ENCODE measurements at regions not wholly inside any gene's neighbourhood (a gene's known extent, or its start where the extent isn't known, plus 50 kb on each side); places are given as distances from the start of the nearest gene placed in this dataset.
"Not testable (repeated sequence)": the region's sequence is repeated elsewhere in the genome, so short reads cannot be mapped to it uniquely, and the experiment has no call there.

DNA sequence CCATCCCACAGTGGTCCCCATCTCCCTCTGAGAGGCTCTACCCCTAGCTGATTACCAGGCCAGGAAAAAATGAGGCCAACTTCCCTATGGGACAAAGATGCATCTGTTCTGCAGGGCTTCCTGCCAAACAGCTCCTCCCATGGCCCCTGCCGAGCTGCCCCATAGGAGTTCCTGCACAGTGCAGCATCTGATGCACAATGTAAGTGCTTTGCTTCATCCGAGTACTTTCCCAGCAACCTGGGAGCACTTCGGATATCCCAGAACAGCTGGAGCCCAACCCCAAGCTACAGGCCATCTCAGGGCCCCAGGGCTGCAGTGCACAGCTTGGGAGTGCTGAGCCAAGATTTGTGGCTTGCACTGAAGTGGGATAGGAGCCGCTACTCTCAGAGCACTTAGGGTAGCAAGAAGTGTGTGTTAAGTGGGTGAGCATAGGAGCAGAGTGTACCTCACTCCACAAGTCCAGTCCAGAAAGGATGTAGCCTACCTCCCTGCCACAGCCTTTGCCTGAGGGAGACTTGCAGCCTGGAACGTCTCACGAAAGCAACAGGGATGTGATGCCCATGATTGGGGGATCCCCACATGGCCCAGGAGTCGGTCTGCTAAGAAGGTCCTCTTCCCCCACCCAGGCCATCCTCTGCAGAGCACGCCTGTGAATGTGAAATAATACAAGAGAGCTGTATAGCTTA lies 209.6 kb upstream of the VWC2 start:
- Histone ChIP-seq H3K27me3 (no peaks in the 10 kb centered on the region), H3K9me3 (no peaks in the 10 kb centered on the region), H3K36me3 (no peaks in the 10 kb centered on the region), H3K4me3 (no peak overlapping the region)
- no peak for DNase-seq

DNA sequence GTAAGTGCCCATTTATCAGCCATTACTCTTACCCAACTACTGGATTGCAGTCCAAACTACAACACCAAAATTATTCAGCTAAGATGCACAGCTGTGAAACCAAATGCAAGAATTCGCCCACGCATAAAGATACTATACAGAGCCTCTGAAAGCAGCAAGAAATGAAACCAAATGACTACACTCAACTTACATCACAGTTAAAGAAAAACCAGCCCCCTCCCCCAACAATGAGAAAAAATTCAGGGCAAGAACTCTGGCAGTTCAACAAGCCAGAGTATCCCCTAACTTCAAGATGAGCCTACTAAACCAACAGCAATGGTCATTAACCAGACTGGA lies 209.1 kb upstream of the VWC2 start:
- Histone ChIP-seq H3K27me3 (no peaks in the 10 kb centered on the region), H3K4me3 (no peak overlapping the region), H3K36me3 (no peaks in the 10 kb centered on the region), H3K9me3 (no peaks in the 10 kb centered on the region)
- no peak for DNase-seq

DNA sequence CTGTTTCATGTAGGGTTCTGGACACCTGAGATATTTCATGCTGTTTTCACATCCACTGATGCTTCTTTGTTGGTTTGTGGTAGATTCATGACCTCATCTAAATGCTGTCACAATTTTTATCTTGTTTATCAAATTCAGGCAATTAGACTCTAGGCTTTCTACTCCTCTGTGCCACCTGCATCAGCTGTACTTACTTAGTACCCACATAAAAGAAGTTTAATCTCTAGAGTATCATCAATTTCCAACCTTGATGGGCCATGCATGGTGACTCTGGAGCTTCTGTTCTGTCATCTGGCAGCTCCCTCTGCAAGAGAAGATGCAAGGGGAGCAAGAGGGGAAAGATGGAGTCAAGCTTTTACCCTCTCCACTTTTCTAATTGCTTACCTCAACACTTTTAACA lies 195.9 kb upstream of the VWC2 start:
- H3K27me3 ChIP-seq, result no peaks in the 10 kb centered on the region
- no peaks in the 10 kb centered on the region for H3K36me3 ChIP-seq
- DNase-seq, result no peak
- no peaks in the 10 kb centered on the region for H3K9me3 ChIP-seq
- H3K4me3 ChIP-seq, result no peak overlapping the region

DNA sequence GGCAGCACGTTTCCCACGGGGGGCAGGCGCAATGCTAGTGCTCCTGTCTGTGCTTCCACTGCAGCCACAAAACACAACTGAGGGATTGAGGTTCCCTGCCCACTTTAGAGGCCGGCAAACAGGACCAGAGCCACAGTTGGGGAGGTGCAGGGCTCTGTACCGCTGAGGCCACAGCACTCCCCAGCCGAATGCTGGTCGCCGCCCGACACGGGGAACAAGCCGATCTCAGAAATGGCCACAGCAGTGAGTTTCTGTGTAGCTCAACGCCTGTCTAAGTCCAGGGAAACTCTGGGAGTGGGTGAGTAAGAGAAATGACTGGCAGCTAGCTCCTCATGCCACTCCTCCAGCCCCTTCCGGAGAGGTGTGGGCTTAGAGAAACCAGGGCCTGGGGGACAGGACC lies 194.0 kb upstream of the VWC2 start:
- DNase-seq, result no peak
- H3K27me3 ChIP-seq, result no peaks in the 10 kb centered on the region
- no peaks in the 10 kb centered on the region for H3K36me3 ChIP-seq
- H3K9me3 ChIP-seq, result no peaks in the 10 kb centered on the region
- no peak overlapping the region for H3K4me3 ChIP-seq

DNA sequence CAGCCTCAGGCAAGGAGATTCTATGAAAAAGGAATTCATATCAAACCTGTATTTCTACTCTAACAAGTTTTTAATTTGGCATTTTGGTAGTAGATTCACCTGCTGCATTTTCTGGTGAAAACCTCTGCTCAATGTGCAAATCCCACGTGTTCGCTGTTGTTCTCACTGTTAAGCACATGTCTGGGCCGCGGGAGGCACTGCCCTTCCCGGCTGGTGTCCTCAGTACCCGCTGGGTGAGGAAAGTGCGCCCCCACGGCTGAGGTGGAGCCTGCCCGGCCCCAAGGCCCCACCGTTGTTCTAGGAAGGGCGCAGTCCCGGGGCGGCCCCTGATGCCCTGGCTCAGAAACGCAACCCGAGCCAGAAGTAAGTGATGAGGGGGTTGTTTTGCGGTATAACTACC lies 193.4 kb upstream of the VWC2 start:
- Histone ChIP-seq H3K4me3 (no peak overlapping the region), H3K27me3 (no peaks in the 10 kb centered on the region), H3K9me3 (no peaks in the 10 kb centered on the region), H3K36me3 (no peaks in the 10 kb centered on the region)
- DNase-seq, result no peak

DNA sequence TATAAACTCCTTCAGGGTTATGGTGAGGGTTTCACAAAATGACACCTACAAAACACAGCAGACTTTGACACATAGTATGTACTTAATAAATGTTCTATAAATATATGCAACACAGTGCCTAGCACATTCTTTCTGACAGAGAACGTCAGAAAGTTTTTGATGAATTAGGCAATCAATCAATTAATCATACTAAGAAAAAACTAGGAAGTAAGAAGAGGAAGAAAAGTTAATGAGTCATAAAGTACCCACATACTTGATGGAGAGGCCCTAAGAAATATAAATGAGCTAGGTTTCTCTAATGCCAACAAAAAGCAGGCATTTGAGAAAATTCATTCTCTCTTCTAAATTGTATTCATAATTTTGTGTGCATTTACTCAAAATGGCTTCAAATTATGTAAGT lies 192.7 kb upstream of the VWC2 start:
- no peak overlapping the region for H3K4me3 ChIP-seq
- no peak for DNase-seq
- no peaks in the 10 kb centered on the region for H3K27me3 ChIP-seq
- H3K9me3 ChIP-seq, result no peaks in the 10 kb centered on the region
- no peaks in the 10 kb centered on the region for H3K36me3 ChIP-seq

DNA sequence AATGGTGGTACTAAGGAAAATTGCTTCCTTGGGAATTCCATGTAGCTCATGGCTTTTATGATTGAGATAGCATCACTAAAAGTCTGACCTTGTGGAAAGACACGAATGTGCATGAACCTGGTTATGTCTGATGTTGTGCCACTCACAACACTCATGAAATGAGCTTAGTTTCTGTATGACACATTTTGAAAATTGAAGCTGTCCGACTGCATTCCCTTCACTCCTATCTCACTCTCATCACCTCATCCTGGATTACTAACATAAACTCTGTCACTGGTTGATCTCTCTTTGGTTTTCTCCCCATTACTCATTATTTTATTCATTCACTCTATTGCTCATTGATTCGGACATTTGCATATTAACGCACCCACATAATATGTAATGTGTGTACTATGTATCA lies 190.0 kb upstream of the VWC2 start:
- no peak for DNase-seq
- H3K36me3 ChIP-seq, result no peaks in the 10 kb centered on the region
- H3K9me3 ChIP-seq, result no peaks in the 10 kb centered on the region
- no peaks in the 10 kb centered on the region for H3K27me3 ChIP-seq
- no peak overlapping the region for H3K4me3 ChIP-seq

DNA sequence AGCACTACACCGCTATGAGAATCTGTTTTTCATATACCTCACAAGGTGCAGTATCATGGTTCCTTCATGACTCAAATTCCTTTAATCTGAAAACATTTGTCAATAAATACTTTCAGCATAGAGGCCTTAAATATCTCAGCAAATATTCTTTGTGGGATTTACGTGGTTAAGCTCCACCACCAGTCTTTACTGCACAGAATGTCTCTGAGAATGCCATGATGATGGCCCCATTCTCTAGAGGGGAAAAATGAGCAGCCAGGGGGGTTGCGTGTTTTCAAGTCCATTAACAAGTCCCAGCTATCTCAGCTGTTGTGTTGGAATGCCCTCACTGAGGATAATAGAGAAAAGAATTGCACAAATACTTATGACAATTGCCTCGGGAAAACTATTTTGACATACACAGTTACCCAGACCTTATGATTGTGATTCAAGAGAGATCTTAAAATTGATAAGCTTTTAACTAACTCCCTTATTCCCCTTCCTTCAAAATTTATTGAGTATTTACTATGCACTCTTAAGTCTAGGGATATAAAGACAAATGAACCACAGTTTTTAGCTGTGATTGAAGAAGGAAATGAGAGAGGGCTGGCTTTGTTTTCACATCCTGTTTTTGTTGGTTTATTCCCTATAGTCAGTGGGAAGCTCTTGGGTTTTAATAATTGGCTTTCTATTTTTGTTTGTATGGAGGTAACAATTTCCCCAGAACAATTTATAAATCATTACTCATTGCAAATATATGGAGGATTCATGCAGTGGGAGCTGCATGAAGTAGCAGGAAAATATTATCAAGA lies 176.5 kb upstream of the VWC2 start:
- no peak for DNase-seq
- H3K27me3 ChIP-seq, result no peaks in the 10 kb centered on the region
- H3K9me3 ChIP-seq, result no peaks in the 10 kb centered on the region
- no peaks in the 10 kb centered on the region for H3K36me3 ChIP-seq
- no peak overlapping the region for H3K4me3 ChIP-seq

DNA sequence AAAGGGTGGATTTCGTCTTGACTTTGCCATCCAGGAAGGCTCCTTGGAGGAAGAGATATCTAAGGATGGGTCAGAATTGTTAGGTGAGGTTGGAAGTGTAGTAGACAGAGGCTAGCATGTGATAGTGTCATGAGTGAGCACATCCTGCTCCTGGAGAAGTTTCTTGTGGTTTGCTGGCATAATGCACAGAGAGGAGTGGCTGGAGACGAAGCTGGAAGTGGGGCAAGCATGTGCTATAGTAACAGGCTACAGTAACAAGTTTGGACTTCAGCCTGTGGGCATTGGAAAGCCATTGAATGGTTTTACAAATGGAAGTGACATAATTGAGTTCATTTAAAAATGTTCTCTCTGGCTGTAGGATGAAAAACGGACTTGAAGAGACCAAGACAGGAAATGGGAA lies 175.6 kb upstream of the VWC2 start:
- no peaks in the 10 kb centered on the region for H3K9me3 ChIP-seq
- H3K36me3 ChIP-seq, result no peaks in the 10 kb centered on the region
- DNase-seq, result no peak
- H3K27me3 ChIP-seq, result no peaks in the 10 kb centered on the region
- no peak overlapping the region for H3K4me3 ChIP-seq

DNA sequence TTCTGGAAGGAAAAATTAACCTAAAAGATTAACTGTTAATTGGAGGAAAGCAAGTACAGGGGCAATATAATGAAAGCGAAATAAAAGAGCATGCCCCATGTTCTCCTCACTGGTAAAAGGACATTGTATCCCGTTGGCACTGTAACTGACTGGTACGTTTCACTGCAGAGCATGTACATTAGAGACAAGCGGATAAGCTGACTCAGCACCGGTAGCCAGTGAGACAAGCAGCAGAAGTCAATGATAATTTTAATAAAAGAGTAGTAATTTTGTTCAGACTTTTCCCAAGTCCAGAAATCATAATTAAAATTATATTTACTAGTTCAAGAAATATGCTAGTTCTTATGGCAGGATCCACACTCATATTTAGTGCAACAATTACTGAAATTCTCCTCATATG lies 161.5 kb upstream of the VWC2 start:
- no peaks in the 10 kb centered on the region for H3K27me3 ChIP-seq
- no peaks in the 10 kb centered on the region for H3K36me3 ChIP-seq
- no peaks in the 10 kb centered on the region for H3K9me3 ChIP-seq
- H3K4me3 ChIP-seq, result no peak overlapping the region
- no peak for DNase-seq

DNA sequence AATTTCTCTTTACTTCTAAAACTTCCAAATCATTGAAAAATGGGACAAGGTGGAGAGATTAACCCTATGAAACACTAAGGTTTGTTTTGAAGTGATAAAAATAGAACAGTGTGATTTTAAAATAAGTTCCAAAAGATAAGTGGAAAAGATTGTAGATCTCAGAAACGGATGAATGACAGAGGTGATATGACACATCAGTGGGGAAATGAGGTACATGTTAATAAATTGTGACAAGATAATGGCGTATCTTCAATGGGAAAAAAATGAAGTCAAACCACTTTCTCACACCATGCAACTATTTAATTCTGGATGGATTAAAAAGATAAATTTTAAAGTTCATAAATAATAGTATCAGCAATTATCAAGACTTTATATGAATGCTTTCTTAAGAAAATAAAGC lies 159.7 kb upstream of the VWC2 start:
- Histone ChIP-seq H3K36me3 (no peaks in the 10 kb centered on the region), H3K27me3 (no peaks in the 10 kb centered on the region), H3K4me3 (no peak overlapping the region), H3K9me3 (no peaks in the 10 kb centered on the region)
- no peak for DNase-seq

DNA sequence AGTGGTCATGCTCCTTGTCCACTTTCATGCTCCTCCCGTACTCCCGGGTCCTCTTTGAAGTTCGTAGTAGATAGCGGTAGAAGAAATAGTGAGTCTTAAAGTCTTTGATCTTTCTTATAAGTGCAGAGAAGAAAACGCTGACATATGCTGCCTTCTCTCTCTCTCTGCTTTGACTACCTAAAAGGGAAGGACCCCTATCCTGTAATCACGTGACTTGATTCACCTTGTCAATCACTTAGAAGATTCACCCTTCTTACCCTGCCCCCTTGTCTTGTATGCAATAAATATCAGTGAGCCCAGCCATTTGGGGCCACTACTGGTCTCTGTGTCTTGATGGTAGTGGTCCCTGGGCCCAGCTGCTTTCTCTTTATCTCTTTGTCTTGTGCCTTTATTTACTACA lies 158.5 kb upstream of the VWC2 start:
- H3K9me3 ChIP-seq, H3K27me3 ChIP-seq: not testable (repeated sequence)

DNA sequence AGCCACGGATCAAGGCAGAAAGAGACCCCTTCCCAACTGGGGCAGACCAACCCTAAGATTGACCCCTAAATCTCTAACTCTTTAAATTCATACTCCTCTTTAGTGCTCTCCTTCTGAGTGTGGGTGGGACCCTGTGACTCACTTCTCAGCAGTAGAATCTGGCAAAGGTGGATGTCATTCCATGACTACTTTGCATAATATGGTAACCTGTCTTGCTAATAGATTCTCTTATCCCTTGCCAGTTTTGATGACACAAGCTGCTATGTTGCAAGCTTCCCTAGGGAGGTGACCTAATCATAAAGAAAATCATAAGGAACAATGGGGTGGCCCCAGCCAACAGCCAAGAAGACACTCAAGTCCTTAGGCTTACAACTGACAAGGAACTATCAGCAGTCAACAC lies 155.4 kb upstream of the VWC2 start:
- no peaks in the 10 kb centered on the region for H3K36me3 ChIP-seq
- no peak overlapping the region for H3K4me3 ChIP-seq
- H3K9me3 ChIP-seq, result no peaks in the 10 kb centered on the region
- no peaks in the 10 kb centered on the region for H3K27me3 ChIP-seq
- no peak for DNase-seq

More for the DNA sequence above, 158.5 kb upstream of the VWC2 start:
- H3K36me3 ChIP-seq, H3K4me3 ChIP-seq, DNase-seq: not testable (repeated sequence)

DNA sequence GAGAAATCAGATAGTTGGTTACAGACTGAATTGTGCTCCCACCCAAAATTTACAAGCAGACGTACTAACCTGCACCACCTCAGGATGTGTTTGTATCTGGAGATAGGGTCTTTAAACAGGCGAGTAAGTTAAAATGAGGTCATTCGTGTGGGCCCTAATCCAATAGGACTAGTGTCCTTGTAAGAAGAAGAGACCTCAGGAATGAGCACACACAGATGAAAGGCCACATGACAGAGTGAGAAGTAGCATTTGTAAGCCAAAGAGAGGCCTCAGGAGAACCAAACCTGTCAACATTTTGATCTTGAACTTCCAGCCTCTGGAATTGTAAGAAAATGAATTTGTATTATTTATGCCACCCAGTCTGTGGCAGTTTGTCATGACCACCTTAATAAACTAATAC lies 149.5 kb upstream of the VWC2 start:
- Histone ChIP-seq H3K9me3 (no peaks in the 10 kb centered on the region), H3K27me3 (no peaks in the 10 kb centered on the region), H3K36me3 (no peaks in the 10 kb centered on the region)

DNA sequence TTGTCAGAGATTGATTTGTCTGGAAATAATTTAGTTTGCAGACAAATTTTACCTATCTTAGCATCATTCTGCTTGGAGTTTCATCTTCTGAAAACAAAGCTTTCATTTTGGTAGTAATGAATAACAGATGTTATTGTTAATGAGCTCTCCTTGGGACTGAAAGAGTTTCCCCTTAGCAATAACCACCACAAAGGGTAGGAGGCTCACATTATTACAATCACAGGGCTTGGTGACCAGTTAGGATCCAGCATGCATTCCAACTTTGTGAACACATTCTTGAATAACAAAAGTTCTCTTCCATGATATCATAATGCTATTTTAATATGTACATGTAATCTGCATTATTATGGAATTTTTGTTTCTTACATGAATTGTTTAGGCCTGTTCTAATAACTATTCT lies 148.8 kb upstream of the VWC2 start:
- H3K4me3 ChIP-seq, result no peak overlapping the region
- H3K27me3 ChIP-seq, result no peaks in the 10 kb centered on the region
- no peaks in the 10 kb centered on the region for H3K9me3 ChIP-seq
- DNase-seq, result no peak
- H3K36me3 ChIP-seq, result no peaks in the 10 kb centered on the region

More for the DNA sequence above, 149.5 kb upstream of the VWC2 start:
- no peak for DNase-seq
- H3K4me3 ChIP-seq, result no peak overlapping the region

DNA sequence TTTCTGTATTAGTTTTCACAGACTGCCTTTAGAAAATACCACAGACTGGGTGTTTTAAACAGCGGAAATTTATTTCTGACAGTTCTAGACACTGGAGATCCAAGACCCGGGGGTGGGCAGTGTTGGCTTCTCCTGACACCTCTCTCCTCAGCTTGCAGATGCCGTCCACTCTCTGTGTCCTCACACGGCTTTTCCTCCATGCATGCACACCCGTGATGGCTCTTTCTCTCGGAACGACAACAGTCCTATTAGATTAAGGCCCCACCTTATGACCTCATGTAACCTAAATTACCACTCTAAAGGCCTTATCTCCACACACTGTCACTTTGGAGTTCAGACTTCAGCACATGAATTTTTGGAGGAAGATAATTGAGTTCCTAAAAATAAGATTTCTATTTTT lies 142.9 kb upstream of the VWC2 start:
- Histone ChIP-seq H3K9me3 (no peaks in the 10 kb centered on the region), H3K36me3 (no peaks in the 10 kb centered on the region), H3K27me3 (no peaks in the 10 kb centered on the region), H3K4me3 (no peak overlapping the region)
- no peak for DNase-seq

DNA sequence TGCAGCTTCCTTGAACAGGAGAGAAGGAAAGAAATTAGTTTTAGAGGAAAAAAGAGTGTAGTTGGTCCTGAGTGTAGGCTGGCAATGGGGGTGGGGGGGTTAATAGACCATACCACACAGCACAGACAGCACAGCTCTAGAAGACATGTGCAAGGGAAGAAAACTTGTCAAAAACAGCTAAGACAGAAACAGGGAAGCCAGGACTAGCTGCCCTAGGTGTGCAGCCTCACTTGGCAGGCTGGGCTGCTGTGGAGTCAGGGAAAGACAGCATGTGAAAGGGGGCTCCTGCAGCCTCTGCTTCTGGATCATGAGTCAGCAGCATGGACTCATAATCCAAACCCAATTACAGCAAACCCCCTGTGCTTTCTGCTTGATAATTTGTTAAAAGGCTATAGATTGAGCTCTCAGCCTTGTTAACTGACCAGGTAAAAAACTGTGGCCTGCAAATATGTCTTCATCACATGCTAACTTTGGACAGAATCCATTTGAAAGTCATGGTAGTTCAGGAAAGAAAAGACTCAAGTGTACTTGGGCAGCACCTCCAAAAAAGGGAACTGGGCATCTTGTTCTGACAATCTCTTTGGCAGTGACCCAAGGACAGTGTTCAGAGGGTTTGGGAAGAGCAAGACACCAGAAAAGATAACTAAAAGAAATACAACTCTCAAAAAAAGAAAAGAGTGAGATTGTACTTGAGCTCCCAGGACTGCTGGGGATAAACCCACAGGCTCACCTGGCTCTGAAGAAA lies 142.2 kb upstream of the VWC2 start:
- no peaks in the 10 kb centered on the region for H3K9me3 ChIP-seq
- H3K27me3 ChIP-seq, result no peaks in the 10 kb centered on the region
- no peaks in the 10 kb centered on the region for H3K36me3 ChIP-seq
- H3K4me3 ChIP-seq, result no peak overlapping the region
- DNase-seq, result no peak

DNA sequence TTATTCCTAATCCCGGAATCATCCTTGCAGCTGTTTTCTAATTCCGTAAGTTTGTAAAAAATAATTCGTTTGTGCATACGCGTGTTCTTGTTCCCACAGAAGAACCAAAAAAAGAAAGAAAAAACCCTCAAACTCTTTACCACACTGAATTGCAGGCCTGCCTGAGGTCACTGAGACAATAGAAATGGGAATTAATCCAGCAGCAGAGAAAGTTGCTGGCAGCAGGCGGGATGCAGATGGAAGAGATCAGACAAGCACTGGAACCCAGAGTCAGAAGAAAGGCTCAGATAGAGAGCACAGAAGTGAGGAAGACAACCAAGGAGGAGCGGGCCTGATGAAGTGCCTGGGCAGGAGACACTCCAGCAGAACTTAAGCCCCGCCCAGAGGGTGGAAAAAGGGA lies 141.5 kb upstream of the VWC2 start:
- H3K4me3 ChIP-seq, result no peak overlapping the region
- DNase-seq, result no peak
- H3K36me3 ChIP-seq, result no peaks in the 10 kb centered on the region
- H3K27me3 ChIP-seq, result no peaks in the 10 kb centered on the region
- H3K9me3 ChIP-seq, result no peaks in the 10 kb centered on the region

Data from MG63 (cell line).